ENCODE measurements at regions not wholly inside any gene's neighbourhood (a gene's known extent, or its start where the extent isn't known, plus 50 kb on each side); places are given as distances from the start of the nearest gene placed in this dataset.

GRCh38 chr17:54180950-54181349 is 358.2 kb downstream of the KIF2B start:
- TF ChIP-seq CTCF (IDR thresholded peaks at IDR 0.05) (no peak), POLR2AphosphoS5 (IDR thresholded peaks at IDR 0.05) (no peak)

Measured in prostate gland (tissue), 2 donors.